K562 (cell line): ENCODE measurements at regions not wholly inside any gene's neighbourhood (a gene's known extent, or its start where the extent isn't known, plus 50 kb on each side); places are given as distances from the start of the nearest gene placed in this dataset.

Experiments used
- ATAC-seq: fragments of 200-7000 bp; cut with Tn5 transposase; 3 replicates; pipeline ENCODE4 v1.9.1; 2020; ENCODE audit warnings: moderate library complexity
- BruUV-seq: library from RNA; stranded (reverse); fragments of 400-500 nt; replicated peaks from 2 replicates; lab custom pipeline; 2021; lab: Mats Ljungman, UMichigan
- CTCF ChIA-PET: fragments of 300-600 bp; formaldehyde crosslinking; extraction: SDS; loops from one replicate; lab custom pipeline; 2021; ENCODE audit warnings: low intra/inter-chr PET ratio; lab: Yijun Ruan, JAX
- POLR2A ChIA-PET: fragments of 300-600, 350-650 bp; sonication (Branson Sonifier 250); formaldehyde crosslinking; extraction: SDS; loops from one replicate; lab custom pipeline; 2021; ENCODE audit warnings: antibody characterized with exemption, inconsistent platforms; lab: Yijun Ruan, JAX
- DNase-seq, 4 experiments: peaks; one replicate each; pipeline versions ENCODE4 v3.0.0 to v3.0.0-alpha.2; 2011 to 2018; ENCODE audit warnings: low spot score in 3 of 4, mixed read lengths in 3 of 4; ENCODE audit errors: extremely low read depth in 1 of 4
- FAIRE-seq: peaks from 2 replicates; lab custom pipeline; 2011; peaks lifted over from hg19 to GRCh38; lab: Jason Lieb, UNC
- H2AFZ ChIP-seq: 2 replicates; pipeline ENCODE4 v1.6.0; 2011; ENCODE audit warnings: low read depth, low read length, control low read depth, inconsistent platforms
- H3K27ac ChIP-seq: fragments of 200-600 bp; 3 replicates; pipeline ENCODE4 v1.8.0; 2011; ENCODE audit warnings: low read depth, mild to moderate bottlenecking, control low read depth, inconsistent platforms, low read length, moderate library complexity, mixed read lengths; ENCODE audit errors: extremely low read depth
- H3K27me3 ChIP-seq, 2 experiments: fragments of 300-600 bp in 1 of 2; 2 replicates in 1 of 2; 3 replicates in 1 of 2; pipeline versions ENCODE4 v1.6.0 to v1.8.0; 2011; ENCODE audit warnings: inconsistent platforms in 2 of 2, low read length in 2 of 2, mild to moderate bottlenecking in 1 of 2, mixed read lengths in 1 of 2, moderate library complexity in 1 of 2; ENCODE audit not compliant: control insufficient read depth in 2 of 2, insufficient read depth in 2 of 2
- H3K36me3 ChIP-seq: fragments of 300-600 bp; 3 replicates; pipeline ENCODE4 v1.8.0; 2011; ENCODE audit warnings: mild to moderate bottlenecking, low read length, inconsistent platforms; ENCODE audit not compliant: control insufficient read depth, insufficient read depth
- H3K4me1 ChIP-seq, 2 experiments: fragments of 200-600 bp in 1 of 2; replicated peaks in 1 of 2; 2 replicates in 1 of 2; 3 replicates in 1 of 2; pipeline versions ENCODE4 v1.5.1 to v1.8.0; 2011; ENCODE audit warnings: inconsistent platforms in 2 of 2, low read length in 2 of 2, mild to moderate bottlenecking in 1 of 2, mixed read lengths in 1 of 2, moderate library complexity in 1 of 2; ENCODE audit not compliant: control insufficient read depth in 2 of 2, insufficient read depth in 2 of 2
- H3K4me2 ChIP-seq: 2 replicates; pipeline ENCODE4 v1.6.1; 2011; ENCODE audit warnings: low read length, control low read depth, inconsistent platforms, mixed read lengths; ENCODE audit not compliant: insufficient read depth
- H3K4me3 ChIP-seq: fragments of 200-600 bp; sonication (generic), shearing (Covaris generic); 2 replicates; pipeline ENCODE4 v1.5.1; 2016; ENCODE audit warnings: control low read depth, inconsistent platforms
- H3K79me2 ChIP-seq: fragments of 200-600 bp; 3 replicates; pipeline ENCODE4 v1.8.0; 2011; ENCODE audit warnings: low read length, inconsistent platforms; ENCODE audit not compliant: control insufficient read depth, insufficient read depth
- H3K9ac ChIP-seq, 2 experiments: 2 replicates each; pipeline versions ENCODE4 v1.6.0 to v1.6.1; 2011; ENCODE audit warnings: low read depth in 2 of 2, low read length in 2 of 2, control low read depth in 1 of 2, inconsistent platforms in 1 of 2, mild to moderate bottlenecking in 1 of 2, mixed read lengths in 1 of 2; ENCODE audit not compliant: insufficient read depth in 1 of 2
- H3K9me1 ChIP-seq: one replicate; pipeline ENCODE4 v1.6.0; 2011; ENCODE audit warnings: inconsistent platforms, mild to moderate bottlenecking, low read length, moderate library complexity; ENCODE audit not compliant: control insufficient read depth, insufficient read depth
- H3K9me3 ChIP-seq: replicated peaks from 2 replicates; pipeline ENCODE4 v1.5.1; 2011; ENCODE audit warnings: low read depth, low read length, inconsistent platforms; ENCODE audit not compliant: control insufficient read depth, insufficient read depth
- H4K20me1 ChIP-seq: replicated peaks from 2 replicates; pipeline ENCODE4 v1.6.1; 2011; ENCODE audit warnings: low read length, inconsistent platforms, mixed read lengths; ENCODE audit not compliant: control insufficient read depth, insufficient read depth
- AFF1 ChIP-seq, 2 experiments: fragments of 450-650 bp; IDR thresholded peaks; 2 replicates each; pipeline ENCODE4 v1.6.1; 2018; ENCODE audit warnings: mild to moderate bottlenecking in 2 of 2, low read depth in 1 of 2; ENCODE audit not compliant: partially characterized antibody in 2 of 2
- ARNT ChIP-seq, 2 experiments: fragments of 450-650 bp; IDR thresholded peaks; 2 replicates each; pipeline ENCODE4 v1.6.1; 2016; ENCODE audit warnings: mild to moderate bottlenecking in 1 of 2
- CBFA2T2 ChIP-seq: fragments of 450-650 bp; conservative IDR thresholded peaks from 2 replicates; pipeline ENCODE4 v1.6.1; 2017; ENCODE audit warnings: mild to moderate bottlenecking
- EP400 ChIP-seq: fragments of 450-650 bp; IDR thresholded peaks from 2 replicates; pipeline ENCODE4 v1.6.1; 2017; ENCODE audit warnings: antibody characterized with exemption, mild to moderate bottlenecking, moderate library complexity
- NFE2L1 ChIP-seq: fragments of 450-650 bp; IDR thresholded peaks from 2 replicates; pipeline ENCODE4 v1.6.1; 2016; ENCODE audit warnings: missing genetic modification characterization, low read depth, mild to moderate bottlenecking, missing compliant biosample characterization, moderate library complexity, borderline replicate concordance
- NR3C1 ChIP-seq: sonication (generic); formaldehyde crosslinking; IDR thresholded peaks from 2 replicates; pipeline ENCODE4 v1.8.1; 2022; ENCODE audit warnings: missing genetic modification reagents
- XRCC5 ChIP-seq: fragments of 200-400 bp; formaldehyde crosslinking; IDR thresholded peaks from 2 replicates; pipeline ENCODE4 v1.6.1; 2017; ENCODE audit warnings: low read depth, mild to moderate bottlenecking, low read length
- YY1 ChIP-seq, 3 experiments: IDR thresholded peaks; 2 replicates each; pipeline ENCODE4 v1.6.1; 2011; ENCODE audit warnings: low read length in 2 of 3, mild to moderate bottlenecking in 2 of 3, moderate library complexity in 2 of 3, borderline replicate concordance in 1 of 3, control low read depth in 1 of 3, low read depth in 1 of 3; ENCODE audit not compliant: insufficient read depth in 3 of 3, insufficient replicate concordance in 2 of 3, control insufficient read depth in 1 of 3, insufficient read length in 1 of 3; ENCODE audit errors: extremely low read depth in 1 of 3
- ZNF140 ChIP-seq: fragments of 250-450 bp; sonication (Bioruptor Pico); IDR thresholded peaks from 2 replicates; pipeline ENCODE4 v1.8.0; 2021; ENCODE audit warnings: moderate library complexity, mild to moderate bottlenecking, inconsistent platforms
- ZNF384 ChIP-seq: IDR thresholded peaks from 2 replicates; pipeline ENCODE4 v1.6.1; 2012; ENCODE audit warnings: low read depth, low read length, improper control_type of control experiment
- WGBS: fragments of 100-300 bp; shearing (Covaris generic); methylation state at CpG from one replicate; pipeline ENCODE4 v1.1.6; 2016; ENCODE audit warnings: low coverage, mixed read lengths; ENCODE audit not compliant: insufficient coverage; ENCODE audit errors: missing lambda C conversion rate; 5-methylcytosine and 5-hydroxymethylcytosine counted together
- in situ Hi-C: fragments of 300-500 bp; cut with MboI; formaldehyde crosslinking; loops from 4 replicates; pipeline ENCODE4 v1.15.0; 2018; ENCODE audit warnings: inconsistent platforms, mixed read lengths
- intact Hi-C: fragments of 100-400 bp; cut with micrococcal nuclease; formaldehyde crosslinking; loops from 2 replicates; pipeline ENCODE4 v1.14.2; 2022

- no peaks in the 10 kb centered on the region for H3K9me1 ChIP-seq
- intact Hi-C loops, result no loop called here
- no peak for DNase-seq
- no peaks in the 10 kb centered on the region for H3K79me2 ChIP-seq
- TF ChIP-seq YY1 (IDR thresholded peaks at IDR 0.05; ENCODE audit: borderline replicate concordance in 1 of 3, control insufficient read depth in 1 of 3, extremely low read depth in 1 of 3, insufficient read depth in 3 of 3, insufficient read length in 1 of 3, insufficient replicate concordance in 2 of 3, low read depth in 1 of 3, low read length in 2 of 3), result no peak
- TF ChIP-seq ARNT (IDR thresholded peaks at IDR 0.05), result no peak
- TF ChIP-seq NFE2L1 (tag), result no peak
- TF ChIP-seq NR3C1 (CRISPR knock-in tag), result no peak
- TF ChIP-seq XRCC5, result no peak
- TF ChIP-seq EP400, result no peak
- no peak for TF ChIP-seq AFF1 (IDR thresholded peaks at IDR 0.05; ENCODE audit: low read depth in 1 of 2, partially characterized antibody in 2 of 2)
- TF ChIP-seq ZNF140, result no peak
- TF ChIP-seq CBFA2T2, result no peak
- no peak for TF ChIP-seq ZNF384
- TF ChIP-seq, all 486 proteins: peak for 0
- Histone ChIP-seq H3K4me2 (no peak overlapping the region), H3K9me3 (no peaks in the 10 kb centered on the region), H4K20me1 (no peaks in the 10 kb centered on the region), H3K36me3 (no peaks in the 10 kb centered on the region), H3K27ac (no peak overlapping the region), H2AFZ (no peak overlapping the region), H3K27me3 (no peaks in the 10 kb centered on the region), H3K4me3 (no peak overlapping the region), H3K4me1 (no peaks in the 10 kb centered on the region), H3K9ac (no peak overlapping the region)
- 1% methylated on average over 4 of the region's 4 CpGs for WGBS
- ChIA-PET CTCF (no interaction called here), POLR2A (no interaction called here)
- BruUV-seq, result no TSS peak
- FAIRE-seq (no peak), ATAC-seq (no peak)
- in situ Hi-C loops, result no loop called here
Observed at GRCh38 chr2:114161371-114161770, 271.5 kb downstream of the ACTR3 start.
